Thyroid gland (tissue), 4 donors: ENCODE measurements at regions not wholly inside any gene's neighbourhood (a gene's known extent, or its start where the extent isn't known, plus 50 kb on each side); places are given as distances from the start of the nearest gene placed in this dataset.

Experiments used
- POLR2A ChIP-seq, 2 donors: fragments of 450-650 bp; IDR thresholded peaks; one replicate each; pipeline ENCODE4 v1.6.1; 2017; ENCODE audit warnings: antibody characterized with exemption in 2 of 2, mild to moderate bottlenecking in 2 of 2, moderate library complexity in 1 of 2
- TF ChIP-seq, protein P1 (sequence below), 6 experiments: fragments of 200-600 bp in 3 of 6; fragments of 450-650 bp in 3 of 6; sonication (generic) in 3 of 6; IDR thresholded peaks; one replicate each; pipeline ENCODE4 v1.5.1; 2016 to 2019; ENCODE audit warnings: antibody characterized with exemption in 6 of 6, mild to moderate bottlenecking in 2 of 6, inconsistent platforms in 1 of 6, moderate library complexity in 1 of 6

DNA sequence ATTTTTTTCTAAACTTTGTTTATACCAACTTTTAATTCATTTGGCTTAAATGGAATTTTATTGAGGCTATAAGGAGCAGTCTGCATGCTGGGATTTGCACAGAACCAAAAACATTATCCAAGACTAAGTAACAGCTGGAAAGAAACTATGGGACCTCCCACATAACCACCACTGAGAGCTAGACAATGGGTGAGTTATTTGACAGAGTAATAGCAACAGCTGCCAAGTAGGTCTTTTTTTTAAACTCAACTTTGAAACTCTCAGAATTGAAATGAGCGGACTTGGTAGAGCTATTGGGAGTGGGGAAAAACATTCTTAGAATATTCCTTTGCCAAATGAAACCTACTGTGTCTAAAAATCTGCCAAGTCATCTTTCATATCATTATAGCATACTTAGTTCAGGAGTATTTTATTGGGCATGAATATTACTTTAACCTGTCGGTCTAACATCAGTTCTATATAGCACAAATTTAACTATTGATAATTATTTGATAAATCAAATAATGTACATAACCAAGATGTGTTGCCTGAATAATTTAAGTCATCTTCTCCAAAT is 1428.0 kb downstream of the PCDH7 start:
- TF ChIP-seq, protein P1, sequence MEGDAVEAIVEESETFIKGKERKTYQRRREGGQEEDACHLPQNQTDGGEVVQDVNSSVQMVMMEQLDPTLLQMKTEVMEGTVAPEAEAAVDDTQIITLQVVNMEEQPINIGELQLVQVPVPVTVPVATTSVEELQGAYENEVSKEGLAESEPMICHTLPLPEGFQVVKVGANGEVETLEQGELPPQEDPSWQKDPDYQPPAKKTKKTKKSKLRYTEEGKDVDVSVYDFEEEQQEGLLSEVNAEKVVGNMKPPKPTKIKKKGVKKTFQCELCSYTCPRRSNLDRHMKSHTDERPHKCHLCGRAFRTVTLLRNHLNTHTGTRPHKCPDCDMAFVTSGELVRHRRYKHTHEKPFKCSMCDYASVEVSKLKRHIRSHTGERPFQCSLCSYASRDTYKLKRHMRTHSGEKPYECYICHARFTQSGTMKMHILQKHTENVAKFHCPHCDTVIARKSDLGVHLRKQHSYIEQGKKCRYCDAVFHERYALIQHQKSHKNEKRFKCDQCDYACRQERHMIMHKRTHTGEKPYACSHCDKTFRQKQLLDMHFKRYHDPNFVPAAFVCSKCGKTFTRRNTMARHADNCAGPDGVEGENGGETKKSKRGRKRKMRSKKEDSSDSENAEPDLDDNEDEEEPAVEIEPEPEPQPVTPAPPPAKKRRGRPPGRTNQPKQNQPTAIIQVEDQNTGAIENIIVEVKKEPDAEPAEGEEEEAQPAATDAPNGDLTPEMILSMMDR (IDR thresholded peaks at IDR 0.05): no peak
- no peak for TF ChIP-seq POLR2A (IDR thresholded peaks at IDR 0.05)
